DND-41 (cell line): ENCODE measurements at regions not wholly inside any gene's neighbourhood (a gene's known extent, or its start where the extent isn't known, plus 50 kb on each side); places are given as distances from the start of the nearest gene placed in this dataset.

Experiments used
- CTCF ChIP-seq: IDR thresholded peaks from 2 replicates; pipeline ENCODE4 v1.5.1; 2012; ENCODE audit warnings: borderline replicate concordance, low read length, moderate library complexity, mild to moderate bottlenecking; ENCODE audit not compliant: poor library complexity, severe bottlenecking; ENCODE audit errors: extremely low read depth
- EZH2 ChIP-seq: IDR thresholded peaks from 3 replicates; pipeline ENCODE4 v1.6.1; 2012; ENCODE audit warnings: borderline replicate concordance, low read depth, mild to moderate bottlenecking, moderate library complexity, low read length, inconsistent platforms; ENCODE audit not compliant: severe bottlenecking

GRCh38 chr17:33902901-33903449, 352.1 kb upstream of the CCL2 start:
- TF ChIP-seq CTCF (no peak), EZH2 (no peak)
